Type B pancreatic cell (in vitro differentiated cells): ENCODE measurements at regions not wholly inside any gene's neighbourhood (a gene's known extent, or its start where the extent isn't known, plus 50 kb on each side); places are given as distances from the start of the nearest gene placed in this dataset.
"Not testable (repeated sequence)": the region's sequence is repeated elsewhere in the genome, so short reads cannot be mapped to it uniquely, and the experiment has no call there.

Experiments used
- DNase-seq: peaks from one replicate; pipeline ENCODE4 v3.0.0; 2021; ENCODE audit warnings: mixed read lengths; ENCODE audit not compliant: unreplicated experiment; ENCODE audit errors: extremely low spot score
- H3K27ac Mint-ChIP-seq: 2 replicates; pipeline ENCODE4 v1.8.0; 2021; ENCODE audit warnings: mild to moderate bottlenecking, mixed read lengths
- H3K27me3 Mint-ChIP-seq: 2 replicates; pipeline ENCODE4 v1.8.0; 2021; ENCODE audit warnings: mixed read lengths
- H3K36me3 Mint-ChIP-seq: 2 replicates; pipeline ENCODE4 v1.8.0; 2021; ENCODE audit warnings: mixed read lengths
- H3K4me1 Mint-ChIP-seq: one replicate; pipeline ENCODE4 v1.8.0; 2021; ENCODE audit warnings: mixed read lengths; ENCODE audit not compliant: unreplicated experiment
- H3K4me3 Mint-ChIP-seq: 2 replicates; pipeline ENCODE4 v1.8.0; 2021; ENCODE audit warnings: mild to moderate bottlenecking, mixed read lengths
- H3K9me3 Mint-ChIP-seq: 2 replicates; pipeline ENCODE4 v1.8.0; 2021; ENCODE audit warnings: mixed read lengths
- CTCF ChIP-seq: fragments of 200-600 bp; sonication (generic); conservative IDR thresholded peaks from 2 replicates; pipeline ENCODE4 v1.5.0; 2021; ENCODE audit warnings: antibody characterized with exemption, mild to moderate bottlenecking

- Mint-ChIP-seq H3K4me1 (no peaks in the 10 kb centered on the region), H3K9me3 (no peaks in the 10 kb centered on the region), H3K27ac (no peak overlapping the region), H3K27me3 (no peaks in the 10 kb centered on the region), H3K36me3 (no peaks in the 10 kb centered on the region), H3K4me3 (no peak overlapping the region)
- no peak for TF ChIP-seq CTCF
- no peak for DNase-seq
Observed at GRCh38 chr4:159966746-159967145, 863.9 kb downstream of the RAPGEF2 start.

GRCh38 chr4:159976871-159977482, 874.1 kb downstream of the RAPGEF2 start:
- not testable (repeated sequence) for H3K36me3 Mint-ChIP-seq, H3K27ac Mint-ChIP-seq, H3K4me3 Mint-ChIP-seq, H3K4me1 Mint-ChIP-seq, DNase-seq, H3K27me3 Mint-ChIP-seq, H3K9me3 Mint-ChIP-seq

GRCh38 chr4:159977907-159978617, 875.2 kb downstream of the RAPGEF2 start:
- H3K27ac Mint-ChIP-seq: no peak overlapping the region
- DNase-seq: no peak

GRCh38 chr4:159979351-159979750, 876.5 kb downstream of the RAPGEF2 start:
- no peak overlapping the region for H3K27ac Mint-ChIP-seq
- H3K27me3 Mint-ChIP-seq: no peaks in the 10 kb centered on the region
- H3K36me3 Mint-ChIP-seq: no peaks in the 10 kb centered on the region
- H3K4me3 Mint-ChIP-seq: no peak overlapping the region
- no peak for DNase-seq
- peaks cover 5% of the 10 kb centered on the region for H3K9me3 Mint-ChIP-seq
- TF ChIP-seq CTCF: no peak
- no peaks in the 10 kb centered on the region for H3K4me1 Mint-ChIP-seq

More at GRCh38 chr4:159977907-159978617, 875.2 kb downstream of the RAPGEF2 start:
- Mint-ChIP-seq H3K36me3 (no peaks in the 10 kb centered on the region), H3K4me1 (no peaks in the 10 kb centered on the region), H3K27me3 (no peaks in the 10 kb centered on the region), H3K4me3 (no peak overlapping the region), H3K9me3 (peaks cover 5% of the 10 kb centered on the region)
- TF ChIP-seq CTCF: no peak

- Mint-ChIP-seq H3K4me1 (no peaks in the 10 kb centered on the region), H3K27ac (no peak overlapping the region), H3K36me3 (no peaks in the 10 kb centered on the region), H3K4me3 (no peak overlapping the region), H3K9me3 (peaks cover 5% of the 10 kb centered on the region), H3K27me3 (no peaks in the 10 kb centered on the region)
- TF ChIP-seq CTCF: no peak
- DNase-seq: no peak
Observed at GRCh38 chr4:159979953-159980352, 877.1 kb downstream of the RAPGEF2 start.

- no peaks in the 10 kb centered on the region for H3K4me1 Mint-ChIP-seq
- DNase-seq: no peak
- H3K9me3 Mint-ChIP-seq: peaks cover 5% of the 10 kb centered on the region
- H3K4me3 Mint-ChIP-seq: no peak overlapping the region
- no peak overlapping the region for H3K27ac Mint-ChIP-seq
- H3K36me3 Mint-ChIP-seq: no peaks in the 10 kb centered on the region
- no peaks in the 10 kb centered on the region for H3K27me3 Mint-ChIP-seq
- TF ChIP-seq CTCF: no peak
Observed at GRCh38 chr4:159980826-159981468, 878.1 kb downstream of the RAPGEF2 start.
